NCI-H1048 (cell line): ENCODE measurements at regions not wholly inside any gene's neighbourhood (a gene's known extent, or its start where the extent isn't known, plus 50 kb on each side); places are given as distances from the start of the nearest gene placed in this dataset.
"Not testable (repeated sequence)": the region's sequence is repeated elsewhere in the genome, so short reads cannot be mapped to it uniquely, and the experiment has no call there.

Source experiments
- DNase-seq: peaks from one replicate; lab custom pipeline; 2025; lab: John Stamatoyannopoulos, UW

GRCh38 chr2:21782866-21783265, 659.1 kb downstream of the TDRD15 start:
- DNase-seq, result no peak

GRCh38 chr2:21787941-21788340, 664.2 kb downstream of the TDRD15 start:
- no peak for DNase-seq

- not testable (repeated sequence) for DNase-seq
Observed at GRCh38 chr2:21790311-21790710, 666.5 kb downstream of the TDRD15 start.

GRCh38 chr2:21792571-21792970, 668.8 kb downstream of the TDRD15 start:
- DNase-seq, result no peak

GRCh38 chr2:21793461-21793860, 669.7 kb downstream of the TDRD15 start:
- DNase-seq, result no peak

- DNase-seq, result no peak
Observed at GRCh38 chr2:21794611-21795010, 670.8 kb downstream of the TDRD15 start.

- no peak for DNase-seq
Observed at GRCh38 chr2:21800356-21800755, 676.6 kb downstream of the TDRD15 start.

GRCh38 chr2:21803550-21803949, 679.8 kb downstream of the TDRD15 start:
- DNase-seq, result no peak

GRCh38 chr2:21804151-21804550, 680.4 kb downstream of the TDRD15 start:
- DNase-seq, result no peak

- DNase-seq, result no peak
Observed at GRCh38 chr2:21811541-21811940, 687.8 kb downstream of the TDRD15 start.

- DNase-seq, result no peak
Observed at GRCh38 chr2:21812766-21813165, 689.0 kb downstream of the TDRD15 start.

- DNase-seq, result no peak
Observed at GRCh38 chr2:21814588-21815149, 690.9 kb downstream of the TDRD15 start.

- no peak for DNase-seq
Observed at GRCh38 chr2:21818212-21818795, 694.5 kb downstream of the TDRD15 start.

- DNase-seq, result no peak
Observed at GRCh38 chr2:21819454-21819853, 695.7 kb downstream of the TDRD15 start.

- DNase-seq, result no peak
Observed at GRCh38 chr2:21820271-21820670, 696.5 kb downstream of the TDRD15 start.

GRCh38 chr2:21821672-21822227, 698.0 kb downstream of the TDRD15 start:
- DNase-seq, result no peak

- DNase-seq, result no peak
Observed at GRCh38 chr2:21822505-21822904, 698.7 kb downstream of the TDRD15 start.

GRCh38 chr2:21833767-21834166, 710.0 kb downstream of the TDRD15 start:
- DNase-seq, result no peak

- no peak for DNase-seq
Observed at GRCh38 chr2:21836261-21836660, 712.5 kb downstream of the TDRD15 start.

- DNase-seq, result no peak
Observed at GRCh38 chr2:21836719-21837118, 713.0 kb downstream of the TDRD15 start.

- DNase-seq, result no peak
Observed at GRCh38 chr2:21837168-21837960, 713.6 kb downstream of the TDRD15 start.

GRCh38 chr2:21841341-21841740, 717.6 kb downstream of the TDRD15 start:
- DNase-seq, result no peak

- DNase-seq, result not testable (repeated sequence)
Observed at GRCh38 chr2:21850367-21850766, 726.6 kb downstream of the TDRD15 start.
